HEK293T (cell line): ENCODE measurements at regions not wholly inside any gene's neighbourhood (a gene's known extent, or its start where the extent isn't known, plus 50 kb on each side); places are given as distances from the start of the nearest gene placed in this dataset.

Experiments used
- ARNT ChIP-seq: fragments of 450-650 bp; IDR thresholded peaks from 2 replicates; pipeline ENCODE4 v1.6.1; 2017; ENCODE audit warnings: mild to moderate bottlenecking
- ELF4 ChIP-seq: fragments of 450-650 bp; IDR thresholded peaks from 2 replicates; pipeline ENCODE4 v1.6.1; 2017; ENCODE audit warnings: antibody characterized with exemption
- FOXM1 ChIP-seq: fragments of 450-650 bp; IDR thresholded peaks from 2 replicates; pipeline ENCODE4 v1.6.1; 2017; ENCODE audit warnings: mild to moderate bottlenecking, borderline replicate concordance
- HDGF ChIP-seq: fragments of 450-650 bp; IDR thresholded peaks from 2 replicates; pipeline ENCODE4 v1.6.1; 2017; ENCODE audit warnings: antibody characterized with exemption, borderline replicate concordance
- L3MBTL2 ChIP-seq: fragments of 450-650 bp; conservative IDR thresholded peaks from 2 replicates; pipeline ENCODE4 v1.6.1; 2016; ENCODE audit warnings: mild to moderate bottlenecking
- NFRKB ChIP-seq: fragments of 450-650 bp; IDR thresholded peaks from 2 replicates; pipeline ENCODE4 v1.6.1; 2016; ENCODE audit warnings: mild to moderate bottlenecking, moderate library complexity
- SP1 ChIP-seq: fragments of 450-650 bp; IDR thresholded peaks from 2 replicates; pipeline ENCODE4 v1.6.1; 2017
- SUZ12 ChIP-seq: fragments of 450-650 bp; IDR thresholded peaks from 2 replicates; pipeline ENCODE4 v1.6.1; 2016; ENCODE audit warnings: mild to moderate bottlenecking
- ZNF384 ChIP-seq: fragments of 450-650 bp; IDR thresholded peaks from 2 replicates; pipeline ENCODE4 v1.6.1; 2016
- TF ChIP-seq, protein P1 (sequence below): fragments of 450-650 bp; IDR thresholded peaks from 2 replicates; pipeline ENCODE4 v1.6.1; 2016

DNA sequence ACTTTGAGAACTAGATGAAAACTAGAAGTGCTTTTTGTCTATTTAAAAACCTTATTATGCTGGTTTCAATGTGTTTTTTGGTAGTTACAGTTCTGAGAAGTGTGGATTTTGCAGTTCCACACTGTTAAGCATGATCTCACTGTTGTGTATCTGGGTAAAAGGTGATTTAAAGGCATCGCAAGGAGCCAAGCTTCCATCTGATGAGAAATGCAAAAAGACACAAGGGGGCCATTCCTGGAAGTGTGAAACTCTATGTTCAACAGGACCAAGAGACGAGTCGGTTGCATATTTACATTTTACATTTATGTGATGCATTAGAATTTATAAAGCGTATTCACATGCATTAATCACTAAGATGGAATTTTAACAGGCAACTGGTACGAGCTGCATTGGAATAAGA lies 490.8 kb downstream of the NPIPA7 start:
- TF ChIP-seq SP1: no peak
- TF ChIP-seq FOXM1: no peak
- no peak for TF ChIP-seq HDGF
- no peak for TF ChIP-seq NFRKB
- TF ChIP-seq L3MBTL2: no peak
- no peak for TF ChIP-seq ARNT
- TF ChIP-seq ELF4: no peak
- no peak for TF ChIP-seq ZNF384
- TF ChIP-seq SUZ12: no peak
- TF ChIP-seq, protein P1, sequence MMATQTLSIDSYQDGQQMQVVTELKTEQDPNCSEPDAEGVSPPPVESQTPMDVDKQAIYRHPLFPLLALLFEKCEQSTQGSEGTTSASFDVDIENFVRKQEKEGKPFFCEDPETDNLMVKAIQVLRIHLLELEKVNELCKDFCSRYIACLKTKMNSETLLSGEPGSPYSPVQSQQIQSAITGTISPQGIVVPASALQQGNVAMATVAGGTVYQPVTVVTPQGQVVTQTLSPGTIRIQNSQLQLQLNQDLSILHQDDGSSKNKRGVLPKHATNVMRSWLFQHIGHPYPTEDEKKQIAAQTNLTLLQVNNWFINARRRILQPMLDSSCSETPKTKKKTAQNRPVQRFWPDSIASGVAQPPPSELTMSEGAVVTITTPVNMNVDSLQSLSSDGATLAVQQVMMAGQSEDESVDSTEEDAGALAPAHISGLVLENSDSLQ: no peak
